ENCODE measurements at regions not wholly inside any gene's neighbourhood (a gene's known extent, or its start where the extent isn't known, plus 50 kb on each side); places are given as distances from the start of the nearest gene placed in this dataset.

- no peak for TF ChIP-seq CTCF (IDR thresholded peaks at IDR 0.05)
- TF ChIP-seq POLR2A (IDR thresholded peaks at IDR 0.05), result no peak
Measured at GRCh38 chr15:91790836-91791235, 62.7 kb upstream of the SLCO3A1 start.

All from heart left ventricle (tissue), 13 donors.